Smooth muscle cell (in vitro differentiated cells): ENCODE measurements at regions not wholly inside any gene's neighbourhood (a gene's known extent, or its start where the extent isn't known, plus 50 kb on each side); places are given as distances from the start of the nearest gene placed in this dataset.

Source experiments
- DNase-seq: peaks from one replicate; lab custom pipeline; 2025; ENCODE audit not compliant: unreplicated experiment; lab: John Stamatoyannopoulos, UW
- H2AFZ ChIP-seq: fragments of 200-600 bp; sonication (generic); 2 replicates; pipeline ENCODE4 v1.6.0; 2016; ENCODE audit warnings: antibody characterized with exemption, low read depth, mild to moderate bottlenecking
- H3F3A ChIP-seq: fragments of 200-600 bp; sonication (generic); 2 replicates; pipeline ENCODE4 v1.6.0; 2017; ENCODE audit warnings: antibody characterized with exemption, low read depth
- H3K27ac ChIP-seq: fragments of 200-600 bp; sonication (generic); 2 replicates; pipeline ENCODE4 v1.5.1; 2016; ENCODE audit warnings: low read depth, mild to moderate bottlenecking
- H3K27me3 ChIP-seq: fragments of 200-600 bp; sonication (generic); 2 replicates; pipeline ENCODE4 v1.6.1; 2016; ENCODE audit warnings: low read depth, mild to moderate bottlenecking
- H3K36me3 ChIP-seq: fragments of 200-600 bp; sonication (generic); 2 replicates; pipeline ENCODE4 v1.5.1; 2016; ENCODE audit warnings: low read depth
- H3K4me1 ChIP-seq: fragments of 200-600 bp; sonication (generic); 2 replicates; pipeline ENCODE4 v1.5.1; 2016; ENCODE audit warnings: low read depth
- H3K4me2 ChIP-seq: fragments of 200-600 bp; sonication (generic); 2 replicates; pipeline ENCODE4 v1.6.0; 2016; ENCODE audit warnings: mild to moderate bottlenecking
- H3K4me3 ChIP-seq: fragments of 200-600 bp; sonication (generic); 2 replicates; pipeline ENCODE4 v1.5.1; 2016; ENCODE audit warnings: mild to moderate bottlenecking
- H3K79me2 ChIP-seq: fragments of 200-600 bp; sonication (generic); 2 replicates; pipeline ENCODE4 v1.6.0; 2016; ENCODE audit warnings: low read depth, mild to moderate bottlenecking
- H3K9ac ChIP-seq: fragments of 200-600 bp; sonication (generic); 2 replicates; pipeline ENCODE4 v1.6.0; 2016; ENCODE audit warnings: low read depth
- H3K9me3 ChIP-seq: fragments of 200-600 bp; sonication (generic); replicated peaks from 2 replicates; pipeline ENCODE4 v1.5.1; 2016; ENCODE audit warnings: low read depth
- H4K20me1 ChIP-seq: fragments of 200-600 bp; sonication (generic); 2 replicates; pipeline ENCODE4 v1.6.0; 2016; ENCODE audit warnings: low read depth
- CTCF ChIP-seq: fragments of 200-600 bp; sonication (generic); IDR thresholded peaks from 2 replicates; pipeline ENCODE4 v1.5.1; 2017; ENCODE audit warnings: borderline replicate concordance, mild to moderate bottlenecking, antibody characterized with exemption; ENCODE audit not compliant: insufficient read depth, poor library complexity, severe bottlenecking
- WGBS: methylation state at CpG from one replicate; pipeline ENCODE4 v1.1.7; 2016; ENCODE audit warnings: low lambda C conversion rate; 5-methylcytosine and 5-hydroxymethylcytosine counted together

DNA sequence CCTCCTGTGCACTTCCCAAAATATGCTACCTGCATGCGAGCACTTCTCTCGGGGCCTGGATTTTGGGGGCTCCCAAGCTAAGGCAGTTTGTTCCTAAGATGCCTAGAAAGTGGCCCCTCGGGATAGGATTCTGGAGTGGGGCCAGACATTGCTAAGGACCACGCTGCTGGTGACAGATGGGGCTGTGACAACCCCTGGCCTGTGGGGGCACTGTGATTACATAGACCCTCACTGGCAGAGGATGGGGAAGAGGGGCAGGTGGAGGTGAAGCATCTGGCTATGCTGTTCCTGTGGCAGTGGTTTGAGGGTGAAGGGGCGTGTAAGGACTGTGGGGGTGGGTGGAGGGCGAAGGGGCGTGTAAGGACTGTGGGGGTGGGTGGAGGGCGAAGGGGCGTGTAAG lies 128.4 kb downstream of the ENGASE start:
- Histone ChIP-seq H3K36me3 (no peaks in the 10 kb centered on the region), H2AFZ (no peak overlapping the region), H3K27ac (no peak overlapping the region), H3K4me1 (no peaks in the 10 kb centered on the region), H3K4me3 (no peak overlapping the region), H3K79me2 (no peaks in the 10 kb centered on the region), H3K27me3 (peaks cover 15% of the 10 kb centered on the region), H3K4me2 (no peak overlapping the region), H3K9me3 (no peaks in the 10 kb centered on the region), H3K9ac (no peak overlapping the region), H3F3A (no peaks in the 10 kb centered on the region), H4K20me1 (no peaks in the 10 kb centered on the region)
- TF ChIP-seq CTCF, result no peak
- 88% methylated on average over 8 of the region's 9 CpGs for WGBS
- no peak for DNase-seq

- Histone ChIP-seq H3K4me2 (no peak overlapping the region), H2AFZ (no peak overlapping the region), H3K27me3 (peaks cover 12% of the 10 kb centered on the region), H3K9ac (no peak overlapping the region), H3K9me3 (no peaks in the 10 kb centered on the region), H3K79me2 (no peaks in the 10 kb centered on the region), H4K20me1 (no peaks in the 10 kb centered on the region), H3K4me3 (no peak overlapping the region), H3K4me1 (no peaks in the 10 kb centered on the region), H3K36me3 (no peaks in the 10 kb centered on the region), H3F3A (no peaks in the 10 kb centered on the region), H3K27ac (no peak overlapping the region)
- TF ChIP-seq CTCF, result no peak
- DNase-seq, result no peak
- 78% methylated on average over 12 of the region's 12 CpGs for WGBS
Measured at GRCh38 chr17:79202480-79202879, 127.9 kb downstream of the ENGASE start.

DNA sequence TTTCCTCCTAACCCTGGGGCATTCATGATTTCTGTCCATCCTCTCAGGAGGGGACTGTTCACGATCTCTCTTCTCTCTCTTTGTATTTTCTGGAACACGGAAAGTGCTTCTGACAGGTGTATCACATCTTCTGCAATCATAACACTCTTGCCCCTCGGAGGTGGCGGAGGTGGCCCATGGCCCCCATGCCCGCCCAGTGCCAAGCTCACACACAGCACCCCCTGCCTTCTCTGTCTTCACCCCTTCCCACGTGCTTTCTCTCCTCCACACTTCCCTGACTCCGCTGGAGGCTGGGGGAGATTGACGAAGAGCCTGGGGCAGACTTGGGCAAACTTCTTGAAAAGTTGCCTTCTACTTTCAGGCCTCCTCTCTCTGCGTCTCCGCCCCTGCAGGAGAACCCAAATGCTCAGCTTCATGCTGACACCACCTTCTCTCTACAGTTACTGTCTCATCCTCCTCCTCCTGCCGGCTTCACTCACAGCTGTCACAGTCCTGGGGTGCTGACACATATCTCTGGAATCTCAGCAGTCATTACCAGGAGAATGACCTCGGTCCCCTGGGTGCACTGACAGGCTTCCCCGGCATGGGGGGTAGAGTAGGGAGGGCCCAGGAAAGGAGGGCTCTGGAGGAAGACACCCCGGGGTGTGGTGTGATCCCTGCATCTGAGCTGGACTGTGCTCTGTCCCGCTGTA lies 127.1 kb downstream of the ENGASE start:
- Histone ChIP-seq H4K20me1 (no peaks in the 10 kb centered on the region), H3K4me1 (no peaks in the 10 kb centered on the region), H3K4me2 (no peak overlapping the region), H3F3A (no peaks in the 10 kb centered on the region), H3K4me3 (no peak overlapping the region), H3K9ac (no peak overlapping the region), H3K27ac (no peak overlapping the region), H2AFZ (no peak overlapping the region), H3K27me3 (peaks cover 12% of the 10 kb centered on the region), H3K79me2 (no peaks in the 10 kb centered on the region), H3K9me3 (no peaks in the 10 kb centered on the region), H3K36me3 (no peaks in the 10 kb centered on the region)
- DNase-seq, result no peak
- WGBS, result 54% methylated on average over 15 of the region's 15 CpGs
- no peak for TF ChIP-seq CTCF

DNA sequence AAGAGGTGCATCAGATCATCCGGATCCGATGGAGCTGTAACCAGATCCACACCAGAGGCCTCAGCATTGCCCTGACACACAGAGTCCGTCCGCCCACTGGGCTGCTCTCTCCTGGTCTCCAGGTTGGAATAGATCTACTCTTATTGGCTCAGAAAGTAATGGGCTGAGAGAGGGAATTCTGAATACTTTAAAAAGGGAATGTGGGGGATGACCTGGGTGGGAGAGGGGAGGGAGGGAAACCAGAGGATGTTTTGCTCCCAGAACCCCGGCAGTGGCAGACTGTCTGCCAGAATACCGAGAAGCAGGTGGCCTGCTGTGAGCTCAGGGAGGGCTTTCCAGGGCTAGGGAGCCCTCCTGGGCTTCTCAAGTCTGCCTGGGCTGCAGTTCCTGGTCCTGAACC lies 126.5 kb downstream of the ENGASE start:
- Histone ChIP-seq H3K9me3 (no peaks in the 10 kb centered on the region), H3K79me2 (no peaks in the 10 kb centered on the region), H3K27ac (no peak overlapping the region), H3K4me1 (no peaks in the 10 kb centered on the region), H3K9ac (no peak overlapping the region), H3K4me2 (no peak overlapping the region), H4K20me1 (no peaks in the 10 kb centered on the region), H3K36me3 (no peaks in the 10 kb centered on the region), H3F3A (no peaks in the 10 kb centered on the region), H3K4me3 (no peak overlapping the region), H3K27me3 (peaks cover 12% of the 10 kb centered on the region), H2AFZ (no peak overlapping the region)
- DNase-seq, result no peak
- WGBS, result 60% methylated on average over 6 of the region's 6 CpGs
- TF ChIP-seq CTCF, result no peak
